ENCODE measurements at regions not wholly inside any gene's neighbourhood (a gene's known extent, or its start where the extent isn't known, plus 50 kb on each side); places are given as distances from the start of the nearest gene placed in this dataset.
"Not testable (repeated sequence)": the region's sequence is repeated elsewhere in the genome, so short reads cannot be mapped to it uniquely, and the experiment has no call there.

GRCh38 chr5:93213111-93213794 lies 367.8 kb downstream of the NR2F1-AS1 start:
- not testable (repeated sequence) for FAIRE-seq

- no peak for FAIRE-seq
Measured at GRCh38 chr5:93209476-93209875, 371.5 kb downstream of the NR2F1-AS1 start.

GRCh38 chr5:93208141-93208751 lies 372.8 kb downstream of the NR2F1-AS1 start:
- no peak for FAIRE-seq

- FAIRE-seq = no peak
Measured at GRCh38 chr5:93206203-93206602, 374.8 kb downstream of the NR2F1-AS1 start.

GRCh38 chr5:93201061-93201460 lies 380.0 kb downstream of the NR2F1-AS1 start:
- no peak for FAIRE-seq

- FAIRE-seq = no peak
Measured at GRCh38 chr5:93196986-93197385, 384.0 kb downstream of the NR2F1-AS1 start.

- no peak for FAIRE-seq
Measured at GRCh38 chr5:93193431-93194347, 387.3 kb downstream of the NR2F1-AS1 start.

GRCh38 chr5:93192683-93193082 lies 388.3 kb downstream of the NR2F1-AS1 start:
- FAIRE-seq = no peak

GRCh38 chr5:93192087-93192486 lies 388.9 kb downstream of the NR2F1-AS1 start:
- FAIRE-seq = peak; percentile 5

- no peak for FAIRE-seq
Measured at GRCh38 chr5:93191035-93191817, 389.8 kb downstream of the NR2F1-AS1 start.

GRCh38 chr5:93189707-93190120 lies 391.3 kb downstream of the NR2F1-AS1 start:
- no peak for FAIRE-seq

- FAIRE-seq = no peak
Measured at GRCh38 chr5:93188876-93189485, 392.0 kb downstream of the NR2F1-AS1 start.

- FAIRE-seq = no peak
Measured at GRCh38 chr5:93186076-93186682, 394.8 kb downstream of the NR2F1-AS1 start.

GRCh38 chr5:93184041-93184440 lies 397.0 kb downstream of the NR2F1-AS1 start:
- FAIRE-seq = no peak

- FAIRE-seq = no peak
Measured at GRCh38 chr5:93179466-93179865, 401.6 kb downstream of the NR2F1-AS1 start.

GRCh38 chr5:93174930-93175329 lies 406.1 kb downstream of the NR2F1-AS1 start:
- FAIRE-seq = no peak

GRCh38 chr5:93165559-93165958 lies 415.5 kb downstream of the NR2F1-AS1 start:
- FAIRE-seq = no peak

- FAIRE-seq = no peak
Measured at GRCh38 chr5:93164690-93165089, 416.3 kb downstream of the NR2F1-AS1 start.

- no peak for FAIRE-seq
Measured at GRCh38 chr5:93163010-93163663, 417.9 kb downstream of the NR2F1-AS1 start.

GRCh38 chr5:93161661-93162654 lies 419.1 kb downstream of the NR2F1-AS1 start:
- no peak for FAIRE-seq
